A549 (cell line): ENCODE measurements at regions not wholly inside any gene's neighbourhood (a gene's known extent, or its start where the extent isn't known, plus 50 kb on each side); places are given as distances from the start of the nearest gene placed in this dataset.

Experiments
- CHD2 ChIP-seq: fragments of 150-350 bp; IDR thresholded peaks from 2 replicates; pipeline ENCODE4 v1.6.1; 2014; ENCODE audit warnings: low read length; ENCODE audit not compliant: partially characterized antibody
- CTCF ChIP-seq: fragments of >200 bp; sonication (Bioruptor Twin); formaldehyde crosslinking; IDR thresholded peaks from 3 replicates; pipeline ENCODE4 v1.5.1; 2016
- EP300 ChIP-seq, 2 experiments: fragments of >200 bp; sonication (Bioruptor Twin); formaldehyde crosslinking; IDR thresholded peaks; 2 replicates in 1 of 2; 3 replicates in 1 of 2; pipeline ENCODE4 v1.6.1; 2016 to 2017
- JUN ChIP-seq, 2 experiments: fragments of >200 bp; sonication (Bioruptor Twin); formaldehyde crosslinking; IDR thresholded peaks; 2 replicates in 1 of 2; 3 replicates in 1 of 2; pipeline ENCODE4 v1.6.1; 2016 to 2017
- MAX ChIP-seq: IDR thresholded peaks from 2 replicates; pipeline ENCODE4 v1.6.1; 2012
- NR3C1 ChIP-seq: fragments of >200 bp; sonication (Bioruptor Twin); formaldehyde crosslinking; IDR thresholded peaks from 3 replicates; pipeline ENCODE4 v1.6.1; 2017
- POLR2A ChIP-seq: IDR thresholded peaks from 2 replicates; pipeline ENCODE4 v1.6.1; 2012; ENCODE audit warnings: mild to moderate bottlenecking, low read length
- POLR2AphosphoS2 ChIP-seq: conservative IDR thresholded peaks from 2 replicates; pipeline ENCODE4 v1.6.1; 2012; ENCODE audit warnings: low read length, improper control_type of control experiment, inconsistent platforms
- REST ChIP-seq: fragments of 200-600 bp; sonication (generic); IDR thresholded peaks from 2 replicates; pipeline ENCODE4 v1.6.1; 2016; ENCODE audit warnings: antibody characterized with exemption, mild to moderate bottlenecking, moderate library complexity
- USF2 ChIP-seq: fragments of 450-650 bp; IDR thresholded peaks from 2 replicates; pipeline ENCODE4 v1.6.1; 2014; ENCODE audit warnings: antibody characterized with exemption

GRCh38 chr10:42933448-42934340 is 143.2 kb upstream of the RET start:
- TF ChIP-seq CTCF (no peak), POLR2A (no peak), USF2 (no peak), POLR2AphosphoS2 (no peak), MAX (no peak), JUN (IDR thresholded peaks at IDR 0.05) (no peak), EP300 (IDR thresholded peaks at IDR 0.05) (no peak), NR3C1 (no peak), CHD2 (no peak), REST (no peak)
